LoVo (cell line): ENCODE measurements at regions not wholly inside any gene's neighbourhood (a gene's known extent, or its start where the extent isn't known, plus 50 kb on each side); places are given as distances from the start of the nearest gene placed in this dataset.
"Not testable (repeated sequence)": the region's sequence is repeated elsewhere in the genome, so short reads cannot be mapped to it uniquely, and the experiment has no call there.

Source experiments
- DNase-seq: peaks from one replicate; pipeline ENCODE4 v3.0.0-alpha.2; 2016; ENCODE audit warnings: low spot score

DNA sequence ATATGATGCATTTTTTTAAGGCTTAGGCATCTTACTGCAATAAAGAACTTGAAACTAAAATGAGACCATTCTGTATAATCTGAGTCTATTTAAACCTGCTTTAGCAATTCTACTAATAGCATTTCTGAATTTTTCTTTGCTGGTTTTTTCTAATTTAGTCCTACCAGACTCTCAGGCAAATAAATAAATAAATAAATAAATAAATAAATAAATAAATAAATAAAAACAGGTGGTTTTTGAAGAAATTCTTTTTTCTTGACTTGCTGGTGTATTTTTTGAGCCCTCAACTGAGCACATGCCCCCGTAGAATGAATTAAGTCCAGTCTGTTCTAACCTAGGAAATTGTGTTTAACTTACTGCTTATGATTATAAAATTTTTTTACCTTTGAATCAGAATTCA is 134.7 kb upstream of the FOXP2 start:
- no peak for DNase-seq

DNA sequence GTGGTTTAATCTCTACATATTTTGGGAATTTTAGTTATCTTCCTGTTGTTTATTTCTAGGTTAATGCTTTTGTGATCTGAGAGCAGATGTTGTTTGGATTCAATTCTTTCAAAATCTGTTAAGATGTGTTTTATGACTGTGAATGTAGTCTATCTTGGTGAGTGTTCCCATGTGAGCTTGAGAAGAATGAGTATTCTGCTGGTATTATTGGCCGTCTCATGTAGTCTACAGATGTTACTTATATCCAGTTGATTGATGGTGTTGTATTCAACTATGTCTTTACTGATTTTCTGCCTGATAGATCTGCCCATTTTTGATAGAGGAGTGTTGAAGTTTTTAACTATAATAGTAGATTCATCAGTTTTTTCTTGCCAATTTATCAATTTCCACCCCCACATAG is 141.4 kb upstream of the FOXP2 start:
- DNase-seq = no peak

DNA sequence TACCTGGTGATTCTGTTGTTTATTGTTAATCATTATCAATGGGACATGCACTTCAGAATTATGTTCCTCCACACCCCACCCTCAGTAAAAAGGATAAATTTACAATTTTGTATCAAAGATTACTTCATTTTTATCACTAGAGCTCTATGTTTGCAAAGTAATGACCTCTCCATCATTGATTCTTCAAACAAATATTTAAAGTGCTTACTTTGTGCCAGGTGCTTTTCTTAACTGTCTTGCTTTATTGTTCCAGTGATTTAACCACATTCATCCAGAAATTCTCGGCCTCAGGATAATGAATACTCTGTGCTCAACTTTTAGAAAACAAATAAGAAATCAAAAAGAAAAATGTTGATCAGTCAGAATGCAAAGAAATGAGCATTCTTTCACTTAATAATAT is 144.9 kb upstream of the FOXP2 start:
- DNase-seq = no peak

DNA sequence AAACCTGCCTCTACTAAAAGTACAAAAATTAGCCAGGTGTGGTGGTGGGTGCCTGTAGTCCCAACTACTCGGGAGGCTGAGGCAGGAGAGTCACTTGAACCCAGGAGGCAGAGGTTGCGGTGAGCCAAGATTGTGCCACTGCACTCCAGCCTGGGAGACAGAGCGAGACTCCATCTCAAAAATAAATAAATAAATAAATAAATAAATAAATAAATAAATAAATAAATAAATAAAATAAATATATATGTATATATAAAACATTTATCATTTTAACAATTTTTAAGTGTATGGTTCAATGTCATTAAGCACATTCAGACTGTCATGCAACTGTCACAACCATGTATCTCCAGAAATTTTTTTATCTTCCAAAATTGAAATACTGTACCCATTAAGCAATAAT is 147.1 kb upstream of the FOXP2 start:
- not testable (repeated sequence) for DNase-seq

DNA sequence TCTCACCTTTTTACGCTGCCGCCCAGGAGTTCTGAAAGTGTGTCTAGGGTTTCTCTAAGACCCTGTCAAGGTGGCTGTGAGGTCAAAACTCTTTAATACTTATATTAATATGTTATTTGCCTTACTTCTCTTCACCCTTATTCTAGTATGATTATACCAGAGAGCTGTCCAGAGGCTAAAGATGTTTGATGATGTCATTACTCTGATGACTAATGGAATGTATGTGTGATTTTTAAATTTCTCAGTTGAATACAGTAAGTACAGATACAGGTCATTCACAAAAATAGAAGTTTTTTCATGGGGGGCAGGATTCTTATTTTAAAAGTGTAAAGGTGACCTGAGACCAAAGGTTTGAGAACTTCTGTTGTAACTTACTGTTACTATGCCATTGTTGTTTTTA is 150.6 kb upstream of the FOXP2 start:
- no peak for DNase-seq

DNA sequence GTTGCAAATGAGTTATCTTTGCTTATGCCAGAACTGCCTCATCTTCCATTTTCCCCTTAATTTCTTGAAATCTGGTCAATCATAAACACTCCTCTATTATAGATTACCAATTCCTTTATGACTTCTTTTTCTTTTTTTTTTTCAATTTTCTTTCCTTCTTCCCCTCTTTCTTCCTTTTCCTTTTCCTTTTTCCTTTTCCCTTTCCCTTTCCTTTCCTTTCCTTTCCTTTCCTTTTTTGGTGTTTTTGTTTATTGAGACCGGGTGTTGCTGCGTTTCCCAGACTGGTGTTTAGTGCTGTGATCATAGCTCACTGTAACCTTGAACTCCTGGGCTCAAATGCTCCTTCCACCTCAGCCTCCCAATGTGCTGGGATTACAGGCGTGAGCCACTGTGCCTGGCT is 151.4 kb upstream of the FOXP2 start:
- no peak for DNase-seq

DNA sequence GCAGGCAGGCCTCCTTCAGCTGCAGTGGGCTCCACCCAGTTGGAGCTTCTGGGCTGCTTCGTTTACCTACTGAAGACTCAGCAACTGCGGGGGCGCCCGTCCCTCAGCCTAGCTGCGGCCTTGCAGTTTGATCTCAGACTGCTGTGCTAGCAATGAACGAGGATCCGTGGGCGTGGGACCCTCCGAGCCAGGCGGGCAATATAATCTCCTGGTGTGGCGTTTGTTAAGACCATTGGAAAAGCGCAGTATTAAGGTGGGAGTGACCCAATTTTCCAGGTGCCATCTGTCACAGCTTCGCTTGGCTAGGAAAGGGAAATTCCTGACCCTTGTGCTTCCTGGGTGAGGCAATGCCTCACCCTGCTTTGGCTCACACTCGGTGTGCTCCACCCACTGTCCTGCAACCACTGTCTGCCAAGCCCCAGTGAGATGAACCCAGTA is 159.2 kb upstream of the FOXP2 start:
- DNase-seq = peak; percentile 71

DNA sequence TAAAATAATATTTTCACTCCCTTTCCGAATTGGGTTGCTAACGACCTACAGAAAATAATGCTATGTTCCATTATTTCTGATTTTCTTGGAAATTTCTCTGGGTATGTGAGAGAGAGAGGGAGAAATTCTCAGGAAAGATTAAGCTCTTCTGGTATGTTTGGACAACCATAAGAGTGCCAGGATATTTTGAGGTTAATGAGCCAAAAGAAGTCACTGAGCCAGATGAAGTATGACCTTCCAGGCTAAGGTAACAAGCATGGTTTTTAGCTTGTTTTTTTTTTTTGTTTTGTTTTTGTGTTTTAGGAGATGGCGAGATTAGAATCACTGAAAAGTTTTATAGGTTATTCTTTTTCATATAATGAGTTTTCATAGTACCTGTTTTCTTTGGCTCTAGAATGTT is 171.0 kb upstream of the FOXP2 start:
- DNase-seq = no peak

DNA sequence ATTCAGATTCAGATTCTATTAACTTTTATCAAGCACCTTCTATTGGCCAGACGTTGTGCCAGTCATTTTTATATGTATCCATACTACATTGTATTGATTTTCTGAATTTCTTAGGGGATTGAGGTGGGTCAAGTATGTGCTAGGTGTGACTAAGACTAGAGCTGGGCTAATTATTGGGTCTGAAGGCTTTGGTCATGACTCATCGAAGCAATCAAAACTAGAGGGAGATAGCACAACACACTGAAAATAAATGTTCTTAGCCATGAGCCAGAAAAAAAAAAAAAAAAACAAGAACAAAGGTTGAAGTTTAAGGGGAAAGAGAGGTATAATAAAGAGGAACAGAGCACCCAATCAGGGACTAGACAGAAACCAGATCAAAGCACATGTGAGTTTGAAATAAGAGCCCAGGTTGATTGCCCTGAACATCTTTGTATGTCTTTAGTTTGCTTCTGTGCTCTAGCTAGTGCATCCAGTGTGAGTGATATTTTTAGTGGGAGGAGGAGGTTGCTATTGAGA is 171.6 kb upstream of the FOXP2 start:
- peak; percentile 76 for DNase-seq

DNA sequence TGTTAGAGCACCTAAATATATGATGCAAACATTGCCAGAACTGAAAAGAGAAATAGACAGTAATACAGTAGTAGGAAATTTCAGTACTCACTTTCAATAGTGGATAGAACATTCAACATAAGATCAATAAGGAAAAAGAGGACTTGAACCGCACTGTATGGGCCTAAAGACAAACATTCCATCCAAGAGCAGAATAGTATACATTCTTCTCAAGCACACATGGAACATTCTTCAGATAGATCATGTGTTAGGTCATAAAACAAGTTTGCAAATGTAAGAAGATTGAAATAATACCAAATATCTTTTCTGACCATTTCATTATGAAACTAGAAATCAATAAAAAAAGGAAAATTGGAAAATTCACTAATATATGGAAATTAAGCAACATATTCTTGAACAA is 185.4 kb upstream of the FOXP2 start:
- DNase-seq = no peak

DNA sequence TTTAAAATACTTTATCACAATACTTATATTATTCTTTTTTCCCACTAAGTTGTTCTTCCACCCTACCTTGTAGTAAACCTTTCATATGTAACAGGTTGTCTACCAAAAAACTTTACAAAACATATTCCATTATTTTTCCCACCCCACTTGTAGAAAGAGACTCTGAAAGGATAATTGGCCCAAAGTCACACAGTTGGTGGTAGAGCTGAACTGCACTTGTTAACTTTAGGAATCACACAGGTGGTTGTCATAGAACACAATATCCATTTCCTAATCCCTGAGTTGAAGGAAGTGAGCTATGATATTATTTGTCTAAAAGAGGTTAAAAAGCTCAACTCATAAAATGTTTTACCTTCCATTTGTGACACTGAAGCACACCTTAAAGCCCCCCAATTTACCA is 188.8 kb upstream of the FOXP2 start:
- DNase-seq = no peak

DNA sequence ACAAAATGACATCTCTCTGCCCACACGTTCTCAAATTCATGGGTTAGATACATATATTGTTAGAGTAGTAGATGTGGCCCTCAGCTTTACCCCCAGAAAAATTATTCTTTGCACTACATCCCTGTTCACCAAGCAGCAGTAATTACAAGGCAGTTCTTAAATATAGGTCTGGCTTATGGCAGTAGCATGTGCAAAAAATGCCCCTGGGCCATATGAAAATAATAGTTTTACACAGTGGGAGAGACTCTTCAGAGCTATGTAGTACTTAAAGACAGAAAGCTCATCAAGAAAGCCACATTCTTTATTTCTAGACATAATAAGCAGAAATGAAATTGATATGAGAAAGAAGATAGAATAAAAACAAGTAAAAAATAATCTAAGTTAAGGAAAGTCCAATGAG is 196.3 kb upstream of the FOXP2 start:
- DNase-seq = no peak

DNA sequence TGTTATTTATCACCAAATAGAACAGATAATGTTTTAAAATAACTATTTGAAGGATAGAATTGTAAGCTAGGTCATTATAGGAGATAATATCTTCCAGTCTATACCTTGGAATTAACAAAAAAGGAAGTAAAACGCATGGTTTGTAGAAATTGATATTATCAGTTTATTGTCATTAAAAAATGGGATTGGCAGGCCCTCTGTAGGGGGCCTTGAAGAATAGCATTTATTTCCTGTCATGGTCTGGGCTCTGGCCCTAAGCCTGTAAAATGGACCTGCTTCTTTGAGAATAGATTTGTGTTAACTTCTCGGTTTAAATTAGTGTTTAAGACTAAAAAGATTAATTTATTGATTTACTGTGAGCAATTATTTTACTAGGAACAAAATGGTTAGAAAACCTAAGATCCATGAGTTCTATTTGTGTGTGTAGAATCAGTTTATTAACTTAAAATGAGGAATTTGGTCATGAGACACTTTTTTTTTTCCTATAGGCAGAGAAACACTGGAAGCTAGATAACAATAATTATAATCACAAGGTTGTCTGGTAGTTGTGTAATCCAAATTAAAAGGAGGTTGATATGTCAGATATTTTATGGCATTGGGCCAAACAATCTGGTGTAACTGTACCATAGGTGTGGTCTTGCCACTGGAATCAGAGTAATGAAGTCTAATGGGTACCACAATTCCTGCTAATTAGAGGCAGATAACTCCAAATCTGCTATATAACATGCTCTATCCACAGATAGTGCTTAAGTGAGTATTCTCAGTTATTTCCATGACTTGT is 197.4 kb upstream of the FOXP2 start:
- DNase-seq = peak; percentile 16

DNA sequence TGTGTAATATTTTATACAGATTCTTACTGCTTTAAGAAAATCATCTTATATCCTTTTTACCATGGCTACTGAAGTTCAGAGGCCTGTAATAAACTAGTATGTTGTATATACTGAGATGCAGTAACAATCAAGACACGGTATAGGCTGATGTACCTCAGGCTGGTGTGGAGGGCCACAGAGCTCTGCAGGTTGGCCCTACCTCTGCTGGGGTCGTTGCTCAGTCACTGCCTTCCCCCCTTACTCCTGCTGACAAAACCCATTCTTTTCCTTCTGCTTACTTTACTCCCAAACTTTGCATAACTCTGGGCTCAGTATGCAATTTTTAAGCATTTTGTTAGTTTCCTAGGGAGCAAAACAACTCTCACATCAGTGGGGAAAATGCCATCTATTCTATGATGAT is 200.1 kb upstream of the FOXP2 start:
- DNase-seq = no peak

DNA sequence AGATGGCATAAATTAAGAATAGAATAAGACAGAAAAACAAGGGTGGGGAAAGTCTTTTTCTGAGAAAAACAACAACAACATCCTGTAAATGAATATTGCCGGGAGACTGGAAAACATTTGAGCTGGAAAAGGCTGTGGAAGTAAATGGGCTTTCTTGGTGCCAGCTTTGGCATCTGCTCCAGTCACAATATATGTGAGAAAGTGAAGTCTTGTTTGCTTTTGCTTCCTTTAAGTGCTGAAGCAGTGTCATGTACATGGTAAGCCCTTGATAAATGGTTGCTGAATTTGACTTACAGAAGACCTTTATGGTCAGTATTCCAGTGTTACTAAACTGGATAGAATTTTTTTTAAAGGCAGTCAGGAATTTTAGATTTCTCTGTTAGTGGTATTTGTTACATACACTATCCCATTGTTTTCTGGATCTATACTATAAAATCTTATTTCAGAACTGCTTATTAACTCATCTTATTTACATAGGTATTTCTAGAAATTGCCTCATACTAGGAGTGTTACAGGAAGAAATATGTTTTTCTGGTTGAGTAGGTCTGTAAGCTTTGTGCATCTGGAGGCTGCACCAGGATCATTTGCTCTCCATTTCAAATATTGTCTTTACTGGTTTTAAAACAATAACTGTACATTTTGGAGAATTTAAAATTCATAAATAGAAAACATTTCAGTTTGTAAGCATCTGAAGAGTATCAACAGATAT is 201.7 kb upstream of the FOXP2 start:
- peak; percentile 14 for DNase-seq

DNA sequence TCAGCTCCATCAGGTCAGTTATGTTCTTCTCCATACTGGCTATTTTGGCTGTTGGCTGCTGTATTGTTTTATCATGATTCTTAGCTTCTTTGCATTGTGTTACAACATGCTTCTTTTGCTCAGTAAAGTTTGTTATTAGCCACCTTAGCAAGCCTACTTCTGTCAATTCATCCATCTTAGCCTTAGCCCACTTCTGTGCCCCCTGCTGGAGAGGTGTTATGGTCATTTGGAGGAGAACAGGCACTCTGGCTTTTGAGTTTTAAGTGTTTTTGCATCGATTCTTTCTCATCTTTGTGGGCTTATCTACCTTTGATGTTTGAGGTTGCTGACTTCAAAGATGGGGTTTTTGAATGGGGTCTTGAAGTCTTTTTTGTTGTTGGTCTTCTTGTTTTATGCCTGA is 204.6 kb upstream of the FOXP2 start:
- DNase-seq = no peak

DNA sequence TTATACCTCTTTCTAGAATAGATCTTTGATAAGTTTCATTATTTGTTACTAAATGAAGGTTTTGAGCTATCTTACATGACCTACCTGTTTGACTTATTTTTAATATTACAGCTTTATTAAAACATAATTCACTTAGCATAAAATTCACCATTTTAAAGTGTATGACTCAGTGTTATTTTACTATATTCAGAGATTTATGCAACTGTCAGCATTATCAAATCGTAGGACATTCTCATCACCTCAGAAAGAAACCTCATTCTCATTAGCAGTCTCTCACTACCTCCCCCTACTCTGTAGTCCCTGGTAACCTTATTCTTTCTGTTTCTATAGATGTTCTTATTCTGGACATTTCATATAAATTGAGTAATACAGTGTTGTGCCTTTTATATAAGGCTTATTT is 207.9 kb upstream of the FOXP2 start:
- no peak for DNase-seq

DNA sequence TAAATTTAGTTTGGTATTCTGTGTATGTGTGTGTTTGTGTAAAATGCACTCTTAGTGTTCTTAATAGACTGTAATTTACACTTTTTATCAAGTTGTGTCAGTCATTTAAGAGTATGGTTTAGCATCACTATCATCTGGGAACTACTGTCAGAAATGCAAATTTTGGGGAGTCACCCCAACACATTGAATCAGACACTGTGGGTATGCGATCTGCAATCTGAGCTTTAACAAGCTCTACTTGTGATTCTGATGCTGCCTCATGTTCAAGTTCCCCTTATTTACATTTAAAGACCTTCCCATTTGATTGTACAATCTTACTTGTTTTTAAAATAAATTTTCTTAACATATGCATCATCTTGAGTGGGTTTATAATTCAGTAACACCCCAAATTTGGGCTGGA is 218.1 kb upstream of the FOXP2 start:
- DNase-seq = no peak

DNA sequence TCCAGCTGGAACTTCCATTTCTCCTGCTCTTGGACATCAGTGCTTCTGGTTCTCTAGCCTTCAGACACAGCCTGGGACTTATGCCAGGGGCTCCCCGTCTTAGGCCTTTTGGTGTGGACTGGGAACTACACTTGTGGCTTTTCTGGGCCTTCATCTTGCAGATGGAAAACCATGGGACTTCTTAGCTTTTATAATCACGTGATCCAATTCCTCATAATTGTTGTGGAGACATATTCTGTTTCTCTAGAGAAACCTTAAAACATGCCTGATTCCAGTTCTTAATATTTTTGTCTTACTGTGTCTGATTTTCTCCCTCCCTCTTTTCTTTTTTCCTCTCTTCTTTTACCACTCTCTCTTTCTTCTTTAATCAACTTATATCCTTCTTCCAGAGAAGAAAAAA is 224.2 kb upstream of the FOXP2 start:
- DNase-seq = no peak

DNA sequence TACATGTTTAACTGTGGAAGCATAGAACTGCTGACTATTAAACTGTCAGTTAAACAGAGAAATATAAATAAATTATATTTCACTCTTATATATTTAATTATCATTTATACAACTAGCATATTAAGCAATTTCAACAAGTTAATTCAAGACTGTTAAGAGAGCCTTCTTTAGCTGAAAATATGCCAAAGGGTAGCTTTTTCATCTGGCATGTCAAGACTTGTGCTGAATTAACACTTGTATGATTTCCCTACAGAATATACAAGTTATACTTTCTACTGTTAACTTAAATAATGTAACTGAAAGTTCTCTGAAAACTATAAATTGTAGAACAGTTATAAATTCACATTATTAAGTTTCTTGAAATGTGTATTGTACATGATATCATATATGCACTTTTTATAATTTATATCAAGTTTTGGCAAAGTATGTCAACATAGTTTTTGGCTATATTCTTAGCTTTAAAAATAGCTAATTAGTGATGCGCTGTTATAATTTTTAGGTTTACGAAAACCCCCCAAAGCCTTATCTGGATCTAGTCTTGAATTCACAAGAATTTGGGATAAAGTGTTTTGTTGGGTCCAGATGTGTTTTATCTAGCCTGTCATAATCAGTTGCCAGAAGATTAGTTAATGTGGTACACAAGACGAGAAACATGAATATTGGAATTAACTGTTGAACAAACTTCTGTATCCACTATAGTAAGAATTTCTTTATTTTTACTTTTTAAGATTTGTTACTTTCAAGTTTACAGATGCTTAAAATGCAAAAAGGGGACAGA is 231.1 kb upstream of the FOXP2 start:
- DNase-seq = no peak

DNA sequence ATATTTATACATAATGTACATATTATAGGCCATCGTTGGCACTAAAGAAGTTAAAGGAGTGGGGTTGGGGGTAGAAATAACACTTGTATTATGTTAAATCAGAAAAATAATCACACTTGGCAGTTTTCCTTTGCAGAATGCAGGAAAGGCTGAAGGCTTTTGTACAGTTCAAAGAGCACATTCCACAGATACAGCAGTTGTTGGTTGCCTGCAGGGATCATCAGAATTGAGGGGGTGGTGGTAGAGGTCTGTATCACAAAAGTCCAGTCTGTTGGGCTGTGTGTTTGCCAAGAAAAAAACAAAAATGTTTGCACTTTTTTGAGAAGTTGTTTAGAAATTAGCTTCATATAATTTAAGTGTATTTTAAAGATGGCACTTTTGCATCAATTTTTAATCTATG is 231.8 kb upstream of the FOXP2 start:
- no peak for DNase-seq

DNA sequence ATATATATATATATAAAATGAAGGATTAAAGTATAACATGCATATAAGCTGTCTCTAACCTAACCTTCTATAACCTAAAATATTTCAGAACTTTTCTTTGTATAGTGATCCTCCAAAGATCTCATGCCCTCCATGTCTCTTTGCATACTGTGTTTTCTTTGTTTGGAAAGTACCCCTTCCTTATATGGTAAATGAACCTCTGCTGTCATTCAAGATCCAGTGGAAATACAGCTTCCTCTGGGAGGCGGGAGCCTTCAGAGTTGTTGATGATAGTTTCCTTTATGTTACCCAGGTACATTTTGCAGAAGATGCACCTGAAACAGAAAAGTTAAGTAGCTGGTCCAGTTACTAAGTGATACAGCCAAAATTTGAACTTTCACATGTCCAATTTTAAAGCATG is 233.3 kb upstream of the FOXP2 start:
- DNase-seq = no peak
